ENCODE measurements at regions not wholly inside any gene's neighbourhood (a gene's known extent, or its start where the extent isn't known, plus 50 kb on each side); places are given as distances from the start of the nearest gene placed in this dataset.

DNA sequence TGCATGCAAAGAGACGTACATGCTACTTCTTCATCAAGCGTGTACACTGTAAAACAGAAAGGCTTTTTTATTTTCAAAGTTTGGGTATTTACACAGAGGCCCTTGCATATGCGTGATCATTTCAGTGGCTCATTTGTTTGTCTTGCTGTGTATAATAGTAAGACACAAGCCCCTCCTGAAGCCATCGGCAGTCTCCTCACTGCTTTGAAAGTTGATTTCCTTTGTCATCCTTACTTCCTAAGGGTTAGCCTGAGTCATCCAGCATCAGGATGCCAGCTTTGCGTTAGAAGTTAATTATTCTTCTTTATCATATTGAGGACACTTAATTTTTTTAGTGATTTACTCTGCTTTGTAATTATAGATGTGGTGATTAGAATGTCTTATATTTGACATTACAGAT lies 72.5 kb upstream of the CTBP2 start:
- H3K4me1 ChIP-seq (ENCODE audit: control insufficient read depth, extremely low read depth, insufficient read depth, low read length) = no peaks in the 10 kb centered on the region
- no peak overlapping the region for H3K4me2 ChIP-seq (ENCODE audit: insufficient read depth, low read length)
- no peak overlapping the region for H3K9ac ChIP-seq (replicated peaks; ENCODE audit: extremely low read depth, insufficient read depth, low read length)
- no peaks in the 10 kb centered on the region for H3K27me3 ChIP-seq (ENCODE audit: control insufficient read depth in 2 of 2, insufficient read depth in 2 of 2, low read length in 2 of 2)
- FAIRE-seq (no peak), DNase-seq (ENCODE audit: low read depth, low spot score) (no peak)
- no peaks in the 10 kb centered on the region for H3K9me1 ChIP-seq (replicated peaks; ENCODE audit: control insufficient read depth, extremely low read depth, insufficient read depth, low read length)
- H4K20me1 ChIP-seq (replicated peaks; ENCODE audit: control insufficient read depth, extremely low read depth, insufficient read depth, low read length) = no peaks in the 10 kb centered on the region
- H3K4me3 ChIP-seq (replicated peaks in 1 of 3; ENCODE audit: insufficient read depth in 1 of 3, low read depth in 1 of 3, low read length in 3 of 3) = no peak overlapping the region
- no TSS peak for BruUV-seq (replicated peaks)
- POLR2A ChIA-PET = no interaction called here
- H3K27ac ChIP-seq (ENCODE audit: insufficient read depth, low read depth, low read length) = no peak overlapping the region
- no peaks in the 10 kb centered on the region for H3K9me3 ChIP-seq (replicated peaks; ENCODE audit: control insufficient read depth, insufficient read depth, low read length)
- no peaks in the 10 kb centered on the region for H3K79me2 ChIP-seq (ENCODE audit: control insufficient read depth, insufficient read depth, low read length)
- no peak overlapping the region for H2AFZ ChIP-seq (ENCODE audit: low read depth, low read length)
- intact Hi-C loops (cut with micrococcal nuclease) = no loop called here
- H3K36me3 ChIP-seq (ENCODE audit: control insufficient read depth in 2 of 2, extremely low read depth in 1 of 2, insufficient read depth in 2 of 2, low read length in 2 of 2) = no peaks in the 10 kb centered on the region
- dilution Hi-C loops (cut with MboI; ENCODE audit: extremely low pct_ligation_motif_present, low sequenced_read_pairs) = no loop called here
- TF ChIP-seq MYC (IDR thresholded peaks at IDR 0.05; ENCODE audit: low read depth, low read length) = no peak
- no peak for TF ChIP-seq GATA2 (IDR thresholded peaks at IDR 0.05; ENCODE audit: insufficient read depth, insufficient read length, low read depth, low read length)
- TF ChIP-seq, protein P1, sequence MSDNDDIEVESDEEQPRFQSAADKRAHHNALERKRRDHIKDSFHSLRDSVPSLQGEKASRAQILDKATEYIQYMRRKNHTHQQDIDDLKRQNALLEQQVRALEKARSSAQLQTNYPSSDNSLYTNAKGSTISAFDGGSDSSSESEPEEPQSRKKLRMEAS (IDR thresholded peaks at IDR 0.05; ENCODE audit: insufficient read depth, insufficient read length) = no peak
- no peak for TF ChIP-seq FOS (IDR thresholded peaks at IDR 0.05; ENCODE audit: borderline replicate concordance, insufficient read depth, low read length)
- TF ChIP-seq JUN (IDR thresholded peaks at IDR 0.05; ENCODE audit: borderline replicate concordance, insufficient read depth, insufficient read length, low read depth) = no peak
- TF ChIP-seq, protein P2, sequence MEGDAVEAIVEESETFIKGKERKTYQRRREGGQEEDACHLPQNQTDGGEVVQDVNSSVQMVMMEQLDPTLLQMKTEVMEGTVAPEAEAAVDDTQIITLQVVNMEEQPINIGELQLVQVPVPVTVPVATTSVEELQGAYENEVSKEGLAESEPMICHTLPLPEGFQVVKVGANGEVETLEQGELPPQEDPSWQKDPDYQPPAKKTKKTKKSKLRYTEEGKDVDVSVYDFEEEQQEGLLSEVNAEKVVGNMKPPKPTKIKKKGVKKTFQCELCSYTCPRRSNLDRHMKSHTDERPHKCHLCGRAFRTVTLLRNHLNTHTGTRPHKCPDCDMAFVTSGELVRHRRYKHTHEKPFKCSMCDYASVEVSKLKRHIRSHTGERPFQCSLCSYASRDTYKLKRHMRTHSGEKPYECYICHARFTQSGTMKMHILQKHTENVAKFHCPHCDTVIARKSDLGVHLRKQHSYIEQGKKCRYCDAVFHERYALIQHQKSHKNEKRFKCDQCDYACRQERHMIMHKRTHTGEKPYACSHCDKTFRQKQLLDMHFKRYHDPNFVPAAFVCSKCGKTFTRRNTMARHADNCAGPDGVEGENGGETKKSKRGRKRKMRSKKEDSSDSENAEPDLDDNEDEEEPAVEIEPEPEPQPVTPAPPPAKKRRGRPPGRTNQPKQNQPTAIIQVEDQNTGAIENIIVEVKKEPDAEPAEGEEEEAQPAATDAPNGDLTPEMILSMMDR (IDR thresholded peaks at IDR 0.05; ENCODE audit: extremely low read depth in 1 of 2, insufficient read depth in 1 of 2, low read depth in 1 of 2, low read length in 2 of 2) = no peak
- TF ChIP-seq POLR2AphosphoS5 (IDR thresholded peaks at IDR 0.05; ENCODE audit: insufficient read depth, low read depth, low read length) = no peak
- TF ChIP-seq POLR2A (IDR thresholded peaks at IDR 0.05; ENCODE audit: low read depth, low read length) = no peak
- no peak for TF ChIP-seq EZH2 (IDR thresholded peaks at IDR 0.05; ENCODE audit: borderline replicate concordance, low read depth, low read length, severe bottlenecking)
- CTCF ChIA-PET = no interaction called here
